ENCODE measurements at regions not wholly inside any gene's neighbourhood (a gene's known extent, or its start where the extent isn't known, plus 50 kb on each side); places are given as distances from the start of the nearest gene placed in this dataset.

- Histone ChIP-seq H3K27ac (ENCODE audit: low read depth, low read length, poor library complexity, severe bottlenecking) (no peak overlapping the region), H3K9me3 (ENCODE audit: low read depth, low read length, poor library complexity, severe bottlenecking) (no peaks in the 10 kb centered on the region), H3K4me3 (ENCODE audit: low read depth, low read length, poor library complexity, severe bottlenecking) (no peak overlapping the region), H3K36me3 (ENCODE audit: insufficient read depth, low read length, poor library complexity, severe bottlenecking) (no peaks in the 10 kb centered on the region), H3K4me1 (ENCODE audit: insufficient read depth, low read length, poor library complexity, severe bottlenecking) (no peaks in the 10 kb centered on the region), H3K27me3 (replicated peaks; ENCODE audit: insufficient read depth, low read depth, low read length, poor library complexity) (no peaks in the 10 kb centered on the region)
- DNase-seq (ENCODE audit: low spot score) = no peak
- TF ChIP-seq EZH2 (IDR thresholded peaks at IDR 0.05; ENCODE audit: borderline replicate concordance, low read depth, low read length, poor library complexity, severe bottlenecking) (no peak), CTCF (conservative IDR thresholded peaks at IDR 0.05; ENCODE audit: low read depth, low read length) (no peak)
- POLR2A ChIA-PET (ENCODE audit: low non-redundant PET) = no interaction called here
- BruUV-seq (replicated peaks) = no TSS peak
- intact Hi-C loops (cut with micrococcal nuclease; ENCODE audit: unreplicated experiment) = no loop called here
- CTCF ChIA-PET = no interaction called here
Measured at GRCh38 chr4:62528874-62529273, 1328.7 kb downstream of the ADGRL3 start.

GRCh38 chr4:62526671-62527070 is 1326.5 kb downstream of the ADGRL3 start:
- no peaks in the 10 kb centered on the region for H3K9me3 ChIP-seq (ENCODE audit: low read depth, low read length, poor library complexity, severe bottlenecking)
- POLR2A ChIA-PET (ENCODE audit: low non-redundant PET) = no interaction called here
- CTCF ChIA-PET = no interaction called here
- BruUV-seq (replicated peaks) = no TSS peak
- H3K4me3 ChIP-seq (ENCODE audit: low read depth, low read length, poor library complexity, severe bottlenecking) = no peak overlapping the region
- H3K27ac ChIP-seq (ENCODE audit: low read depth, low read length, poor library complexity, severe bottlenecking) = no peak overlapping the region
- H3K4me1 ChIP-seq (ENCODE audit: insufficient read depth, low read length, poor library complexity, severe bottlenecking) = no peaks in the 10 kb centered on the region
- H3K36me3 ChIP-seq (ENCODE audit: insufficient read depth, low read length, poor library complexity, severe bottlenecking) = no peaks in the 10 kb centered on the region
- no peaks in the 10 kb centered on the region for H3K27me3 ChIP-seq (replicated peaks; ENCODE audit: insufficient read depth, low read depth, low read length, poor library complexity)
- TF ChIP-seq CTCF (conservative IDR thresholded peaks at IDR 0.05; ENCODE audit: low read depth, low read length) (no peak), EZH2 (IDR thresholded peaks at IDR 0.05; ENCODE audit: borderline replicate concordance, low read depth, low read length, poor library complexity, severe bottlenecking) (no peak)
- no peak for DNase-seq (ENCODE audit: low spot score)
- intact Hi-C loops (cut with micrococcal nuclease; ENCODE audit: unreplicated experiment) = no loop called here

- TF ChIP-seq EZH2 (IDR thresholded peaks at IDR 0.05; ENCODE audit: borderline replicate concordance, low read depth, low read length, poor library complexity, severe bottlenecking) (no peak), CTCF (conservative IDR thresholded peaks at IDR 0.05; ENCODE audit: low read depth, low read length) (no peak)
- no peak for DNase-seq (ENCODE audit: low spot score)
- H3K36me3 ChIP-seq (ENCODE audit: insufficient read depth, low read length, poor library complexity, severe bottlenecking) = no peaks in the 10 kb centered on the region
- H3K9me3 ChIP-seq (ENCODE audit: low read depth, low read length, poor library complexity, severe bottlenecking) = no peaks in the 10 kb centered on the region
- CTCF ChIA-PET = no interaction called here
- H3K4me3 ChIP-seq (ENCODE audit: low read depth, low read length, poor library complexity, severe bottlenecking) = no peak overlapping the region
- POLR2A ChIA-PET (ENCODE audit: low non-redundant PET) = no interaction called here
- BruUV-seq (replicated peaks) = no TSS peak
- H3K27me3 ChIP-seq (replicated peaks; ENCODE audit: insufficient read depth, low read depth, low read length, poor library complexity) = no peaks in the 10 kb centered on the region
- H3K4me1 ChIP-seq (ENCODE audit: insufficient read depth, low read length, poor library complexity, severe bottlenecking) = no peaks in the 10 kb centered on the region
- intact Hi-C loops (cut with micrococcal nuclease; ENCODE audit: unreplicated experiment) = no loop called here
- H3K27ac ChIP-seq (ENCODE audit: low read depth, low read length, poor library complexity, severe bottlenecking) = no peak overlapping the region
Measured at GRCh38 chr4:62523256-62523655, 1323.1 kb downstream of the ADGRL3 start.

Measured in A673 (cell line).